ENCODE measurements at regions not wholly inside any gene's neighbourhood (a gene's known extent, or its start where the extent isn't known, plus 50 kb on each side); places are given as distances from the start of the nearest gene placed in this dataset.

- no peak for TF ChIP-seq CTCF (IDR thresholded peaks at IDR 0.05; ENCODE audit: low read length, missing control alignments)
- H3K4me3 ChIP-seq (replicated peaks; ENCODE audit: low read depth, low read length) = no peak overlapping the region
- DNase-seq (ENCODE audit: low read depth) = no peak
These were observed 82.0 kb downstream of the TMEM168 start for GRCh38 chr7:112708236-112708635.

Data from fibroblast of pulmonary artery (primary cell).